Caco-2 (cell line): ENCODE measurements at regions not wholly inside any gene's neighbourhood (a gene's known extent, or its start where the extent isn't known, plus 50 kb on each side); places are given as distances from the start of the nearest gene placed in this dataset.

Experiments used
- BruUV-seq: library from RNA; stranded (reverse); fragments of 400-500 nt; replicated peaks from 2 replicates; lab custom pipeline; 2021; lab: Mats Ljungman, UMichigan
- CTCF ChIA-PET: fragments of 300-600 bp; sonication (Branson Sonifier 250); formaldehyde crosslinking; loops from one replicate; lab custom pipeline; 2022; ENCODE audit warnings: antibody characterized with exemption; lab: Charles Lee
- POLR2A ChIA-PET: fragments of 300-600 bp; sonication (Branson Sonifier 250); formaldehyde crosslinking; loops from one replicate; lab custom pipeline; 2022; ENCODE audit warnings: antibody characterized with exemption; lab: Charles Lee
- DNase-seq, 2 experiments: peaks; one replicate each; pipeline versions ENCODE4 v3.0.0 to v3.0.0-alpha.2; 2020 to 2022
- H3K27me3 ChIP-seq: replicated peaks from 2 replicates; pipeline ENCODE4 v1.6.0; 2011; ENCODE audit warnings: low read length; ENCODE audit not compliant: control insufficient read depth, insufficient read depth
- H3K36me3 ChIP-seq: 2 replicates; pipeline ENCODE4 v1.5.1; 2011; ENCODE audit warnings: low read length; ENCODE audit not compliant: control insufficient read depth, insufficient read depth
- H3K4me1 ChIP-seq: fragments of 250-450 bp; sonication (Bioruptor Pico); 2 replicates; pipeline ENCODE4 v1.5.1; 2020; ENCODE audit warnings: mild to moderate bottlenecking
- H3K4me3 ChIP-seq: 2 replicates; pipeline ENCODE4 v1.5.1; 2011; ENCODE audit warnings: low read depth, mild to moderate bottlenecking, control low read depth, low read length
- H3K9me3 ChIP-seq: fragments of 250-450 bp; sonication (Bioruptor Pico); 2 replicates; pipeline ENCODE4 v1.5.1; 2020; ENCODE audit warnings: mild to moderate bottlenecking, moderate library complexity
- H3K27ac Mint-ChIP-seq: one replicate; pipeline ENCODE4 v1.8.0; 2022; ENCODE audit warnings: mixed read lengths; ENCODE audit not compliant: unreplicated experiment
- H3K27me3 Mint-ChIP-seq: one replicate; pipeline ENCODE4 v1.8.0; 2022; ENCODE audit warnings: mixed read lengths; ENCODE audit not compliant: insufficient read depth, unreplicated experiment
- H3K36me3 Mint-ChIP-seq: one replicate; pipeline ENCODE4 v1.8.0; 2022; ENCODE audit warnings: mild to moderate bottlenecking, mixed read lengths; ENCODE audit not compliant: insufficient read depth, unreplicated experiment
- H3K4me1 Mint-ChIP-seq: one replicate; pipeline ENCODE4 v1.8.0; 2022; ENCODE audit warnings: low read depth, mixed read lengths; ENCODE audit not compliant: unreplicated experiment
- H3K4me3 Mint-ChIP-seq: one replicate; pipeline ENCODE4 v1.8.0; 2022; ENCODE audit warnings: mild to moderate bottlenecking, moderate library complexity, mixed read lengths; ENCODE audit not compliant: unreplicated experiment
- H3K9me3 Mint-ChIP-seq: one replicate; pipeline ENCODE4 v1.8.0; 2022; ENCODE audit warnings: mixed read lengths; ENCODE audit not compliant: unreplicated experiment
- intact Hi-C: fragments of 100-400 bp; cut with micrococcal nuclease; formaldehyde crosslinking; loops from one replicate; pipeline ENCODE4 v1.10.0; 2022; ENCODE audit not compliant: unreplicated experiment
- TF ChIP-seq, protein P1 (sequence below), 2 experiments: fragments of 200-600 bp in 1 of 2; IDR thresholded peaks; 1 replicate in 1 of 2; 2 replicates in 1 of 2; pipeline versions ENCODE4 v1.5.1 to v1.8.0; 2011 to 2022; ENCODE audit warnings: antibody characterized with exemption in 1 of 2, control low read depth in 1 of 2, inconsistent platforms in 1 of 2, low read depth in 1 of 2, low read length in 1 of 2, mild to moderate bottlenecking in 1 of 2, moderate library complexity in 1 of 2; ENCODE audit not compliant: insufficient read depth in 1 of 2, severe bottlenecking in 1 of 2, unreplicated experiment in 1 of 2

- Mint-ChIP-seq H3K4me1 (no peaks in the 10 kb centered on the region), H3K27me3 (no peaks in the 10 kb centered on the region), H3K9me3 (no peaks in the 10 kb centered on the region), H3K27ac (no peak overlapping the region), H3K4me3 (no peak overlapping the region), H3K36me3 (no peaks in the 10 kb centered on the region)
- H3K4me3 ChIP-seq, result no peak overlapping the region
- no peaks in the 10 kb centered on the region for H3K27me3 ChIP-seq
- ChIA-PET CTCF (no interaction called here), POLR2A (no interaction called here)
- DNase-seq, result no peak
- H3K4me1 ChIP-seq, result no peaks in the 10 kb centered on the region
- BruUV-seq, result no TSS peak
- H3K9me3 ChIP-seq, result no peaks in the 10 kb centered on the region
- TF ChIP-seq, protein P1, sequence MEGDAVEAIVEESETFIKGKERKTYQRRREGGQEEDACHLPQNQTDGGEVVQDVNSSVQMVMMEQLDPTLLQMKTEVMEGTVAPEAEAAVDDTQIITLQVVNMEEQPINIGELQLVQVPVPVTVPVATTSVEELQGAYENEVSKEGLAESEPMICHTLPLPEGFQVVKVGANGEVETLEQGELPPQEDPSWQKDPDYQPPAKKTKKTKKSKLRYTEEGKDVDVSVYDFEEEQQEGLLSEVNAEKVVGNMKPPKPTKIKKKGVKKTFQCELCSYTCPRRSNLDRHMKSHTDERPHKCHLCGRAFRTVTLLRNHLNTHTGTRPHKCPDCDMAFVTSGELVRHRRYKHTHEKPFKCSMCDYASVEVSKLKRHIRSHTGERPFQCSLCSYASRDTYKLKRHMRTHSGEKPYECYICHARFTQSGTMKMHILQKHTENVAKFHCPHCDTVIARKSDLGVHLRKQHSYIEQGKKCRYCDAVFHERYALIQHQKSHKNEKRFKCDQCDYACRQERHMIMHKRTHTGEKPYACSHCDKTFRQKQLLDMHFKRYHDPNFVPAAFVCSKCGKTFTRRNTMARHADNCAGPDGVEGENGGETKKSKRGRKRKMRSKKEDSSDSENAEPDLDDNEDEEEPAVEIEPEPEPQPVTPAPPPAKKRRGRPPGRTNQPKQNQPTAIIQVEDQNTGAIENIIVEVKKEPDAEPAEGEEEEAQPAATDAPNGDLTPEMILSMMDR (IDR thresholded peaks at IDR 0.05; ENCODE audit: insufficient read depth in 1 of 2, low read depth in 1 of 2, low read length in 1 of 2, severe bottlenecking in 1 of 2, unreplicated experiment in 1 of 2), result no peak
- H3K36me3 ChIP-seq, result no peaks in the 10 kb centered on the region
- intact Hi-C loops, result no loop called here
Observed at GRCh38 chr18:54736981-54737380, 91.3 kb upstream of the RAB27B start.

DNA sequence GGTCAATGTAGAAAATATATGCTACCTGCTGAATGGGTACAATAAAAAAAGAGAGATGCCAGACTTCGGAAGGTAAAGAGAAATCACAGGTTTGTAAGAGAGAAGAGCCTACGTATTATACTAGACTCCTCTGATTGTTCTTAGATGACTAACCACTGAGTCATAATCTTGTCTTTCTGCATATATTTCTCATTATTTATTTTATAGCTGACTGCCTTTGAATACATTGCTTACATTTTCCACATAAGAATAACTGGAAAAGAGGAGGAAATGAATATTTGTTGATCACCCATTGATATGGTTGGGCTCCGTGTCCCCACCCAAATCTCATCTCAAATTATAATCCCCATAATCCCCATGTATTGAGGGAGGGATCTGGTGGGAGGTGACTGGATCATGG is 90.3 kb upstream of the RAB27B start:
- Mint-ChIP-seq H3K27ac (no peak overlapping the region), H3K4me1 (no peaks in the 10 kb centered on the region), H3K4me3 (no peak overlapping the region), H3K27me3 (no peaks in the 10 kb centered on the region), H3K36me3 (no peaks in the 10 kb centered on the region), H3K9me3 (no peaks in the 10 kb centered on the region)
- Histone ChIP-seq H3K27me3 (no peaks in the 10 kb centered on the region), H3K4me3 (no peak overlapping the region), H3K9me3 (no peaks in the 10 kb centered on the region), H3K4me1 (no peaks in the 10 kb centered on the region), H3K36me3 (no peaks in the 10 kb centered on the region)
- intact Hi-C loops, result no loop called here
- TF ChIP-seq, protein P1 (IDR thresholded peaks at IDR 0.05; ENCODE audit: insufficient read depth in 1 of 2, low read depth in 1 of 2, low read length in 1 of 2, severe bottlenecking in 1 of 2, unreplicated experiment in 1 of 2), result no peak
- ChIA-PET POLR2A (no interaction called here), CTCF (no interaction called here)
- no peak for DNase-seq
- no TSS peak for BruUV-seq

DNA sequence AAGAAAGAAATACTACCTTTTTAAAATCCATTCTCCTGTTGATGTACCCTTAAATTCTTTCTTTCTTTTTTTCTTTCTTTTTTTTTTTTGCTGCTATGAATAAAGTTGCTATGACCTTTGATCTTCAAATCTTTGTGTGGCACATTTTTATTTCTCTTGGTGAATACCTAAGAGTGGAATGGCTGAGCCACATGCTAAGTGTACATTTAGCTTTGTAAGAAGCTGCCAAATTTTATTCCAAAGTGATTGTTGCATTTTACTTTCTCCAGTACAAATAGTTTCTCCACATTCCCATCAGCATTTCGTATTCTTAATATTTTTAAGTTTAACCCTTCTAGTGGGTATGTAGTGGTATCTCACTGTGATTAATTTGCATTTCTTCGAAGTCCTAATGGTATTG is 88.8 kb upstream of the RAB27B start:
- Histone ChIP-seq H3K36me3 (no peaks in the 10 kb centered on the region), H3K4me1 (no peaks in the 10 kb centered on the region), H3K9me3 (no peaks in the 10 kb centered on the region), H3K27me3 (no peaks in the 10 kb centered on the region), H3K4me3 (no peak overlapping the region)
- no TSS peak for BruUV-seq
- Mint-ChIP-seq H3K9me3 (no peaks in the 10 kb centered on the region), H3K27me3 (no peaks in the 10 kb centered on the region), H3K4me1 (no peaks in the 10 kb centered on the region), H3K4me3 (no peak overlapping the region), H3K27ac (no peak overlapping the region), H3K36me3 (no peaks in the 10 kb centered on the region)
- ChIA-PET POLR2A (no interaction called here), CTCF (no interaction called here)
- no peak for DNase-seq
- intact Hi-C loops, result no loop called here
- TF ChIP-seq, protein P1 (IDR thresholded peaks at IDR 0.05; ENCODE audit: insufficient read depth in 1 of 2, low read depth in 1 of 2, low read length in 1 of 2, severe bottlenecking in 1 of 2, unreplicated experiment in 1 of 2), result no peak
